GM19351 (cell line): ENCODE measurements at regions not wholly inside any gene's neighbourhood (a gene's known extent, or its start where the extent isn't known, plus 50 kb on each side); places are given as distances from the start of the nearest gene placed in this dataset.

Experiments used
- ATAC-seq: cut with Tn5 transposase; IDR thresholded peaks from one replicate; pipeline ENCODE4 v1.9.1; 2021; ENCODE audit warnings: mild to moderate bottlenecking, moderate library complexity; ENCODE audit not compliant: unreplicated experiment

- ATAC-seq = no peak
Measured at GRCh38 chr6:8733879-8734278, 298.5 kb upstream of the SLC35B3 start.

GRCh38 chr6:8731874-8732273, 296.5 kb upstream of the SLC35B3 start:
- peak; percentile 74 for ATAC-seq

- ATAC-seq = no peak
Measured at GRCh38 chr6:8710668-8711431, 275.5 kb upstream of the SLC35B3 start.

DNA sequence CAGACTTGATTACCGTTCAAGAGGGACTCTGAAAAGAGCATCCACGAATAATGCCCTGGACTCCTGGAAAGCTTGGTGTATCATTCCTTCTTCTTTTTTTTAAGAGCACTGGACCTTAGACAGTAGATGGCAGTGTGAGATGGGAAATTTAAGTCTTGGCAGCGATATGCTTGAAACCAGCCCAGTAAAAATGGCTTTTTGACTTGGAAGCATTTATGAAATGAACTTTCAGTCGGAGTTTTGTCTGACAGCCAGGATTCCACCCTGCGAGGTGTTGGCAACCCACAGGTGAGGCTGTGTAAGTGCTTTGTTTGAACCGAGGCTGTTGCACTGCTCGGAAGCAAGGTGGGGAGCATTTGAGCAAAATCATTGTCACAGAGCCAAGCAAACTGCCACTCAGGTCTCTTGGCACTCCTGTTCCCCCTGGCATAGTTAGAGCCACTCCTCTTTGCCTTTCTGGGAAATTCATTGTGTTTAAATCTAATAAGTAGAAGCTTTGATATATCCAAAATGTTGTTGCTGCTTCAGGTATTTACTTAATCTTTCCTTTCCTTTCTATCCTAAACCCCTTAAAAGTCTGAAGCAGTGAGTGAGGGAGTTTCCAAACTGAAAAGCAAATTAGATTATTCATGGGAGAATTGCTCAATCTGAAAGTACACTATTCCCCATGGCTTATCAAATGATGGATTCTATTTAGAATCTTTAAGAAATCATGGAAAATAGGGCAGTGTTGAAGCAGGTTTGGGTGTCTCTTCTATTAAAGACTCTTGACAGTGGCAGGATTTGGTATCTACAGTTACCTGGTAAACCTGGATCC, 272.8 kb upstream of the SLC35B3 start:
- ATAC-seq = peak; percentile 52

- ATAC-seq = no peak
Measured at GRCh38 chr6:8707369-8707768, 272.0 kb upstream of the SLC35B3 start.

GRCh38 chr6:8705435-8706020, 270.2 kb upstream of the SLC35B3 start:
- no peak for ATAC-seq

- no peak for ATAC-seq
Measured at GRCh38 chr6:8703059-8703458, 267.7 kb upstream of the SLC35B3 start.

DNA sequence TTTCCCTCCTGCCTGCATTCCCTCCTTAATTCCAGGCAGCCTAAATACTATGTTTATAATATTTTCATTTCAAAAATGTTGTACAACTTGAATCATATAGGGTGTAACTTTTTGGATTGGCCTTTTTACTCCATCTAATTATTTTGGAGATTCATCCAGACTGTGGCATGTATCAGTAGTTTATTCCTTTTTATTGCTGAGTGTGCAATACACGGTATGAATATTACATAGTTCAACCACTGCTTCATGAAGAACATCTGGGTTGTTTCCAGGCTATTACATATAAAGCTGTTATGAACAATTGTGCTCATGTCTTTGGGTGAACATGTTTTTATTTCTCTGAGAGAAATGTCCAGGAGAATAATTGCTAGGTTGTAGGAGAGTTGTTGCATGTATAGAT, 253.5 kb upstream of the SLC35B3 start:
- no peak for ATAC-seq

DNA sequence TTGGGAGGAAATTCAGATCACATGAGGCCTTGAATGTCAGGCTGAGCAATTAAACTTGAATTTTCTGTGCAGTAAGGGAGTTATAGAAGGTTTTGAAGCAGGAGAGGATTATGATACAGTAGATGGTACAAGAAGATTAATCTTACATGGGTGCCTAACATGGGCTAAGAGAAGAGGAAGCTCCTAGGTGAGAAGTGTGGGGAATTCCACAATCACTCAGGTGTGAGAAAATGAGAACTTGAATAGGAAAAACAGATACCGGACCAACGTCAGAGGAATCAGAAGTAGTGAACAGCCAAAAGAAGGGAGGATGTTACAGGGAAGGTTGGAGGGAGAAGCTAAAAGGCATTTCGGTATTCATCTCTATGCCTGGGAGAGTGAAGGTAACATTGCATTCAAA, 250.7 kb upstream of the SLC35B3 start:
- no peak for ATAC-seq

- peak; percentile 71 for ATAC-seq
Measured at GRCh38 chr6:8683204-8683603, 247.9 kb upstream of the SLC35B3 start.

DNA sequence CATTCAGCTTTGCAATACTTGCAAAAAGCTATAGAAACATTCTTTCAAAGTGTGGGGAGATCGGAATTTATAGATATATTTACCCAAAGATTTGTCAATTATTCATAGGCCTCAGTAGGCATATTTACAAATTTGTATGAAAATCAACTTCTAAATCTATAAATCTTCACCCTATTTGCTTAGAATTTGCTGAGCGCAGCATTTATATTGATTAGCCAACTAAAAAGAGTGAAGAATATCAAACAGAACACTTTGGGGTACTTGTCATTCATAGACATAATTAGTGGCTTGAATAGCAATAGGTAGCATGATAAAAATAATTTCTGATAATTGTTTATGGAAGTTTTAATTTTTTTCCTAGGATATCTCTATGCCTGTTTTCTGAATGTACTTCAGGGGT, 244.5 kb upstream of the SLC35B3 start:
- no peak for ATAC-seq

- no peak for ATAC-seq
Measured at GRCh38 chr6:8678466-8678865, 243.1 kb upstream of the SLC35B3 start.

GRCh38 chr6:8674126-8674525, 238.8 kb upstream of the SLC35B3 start:
- ATAC-seq = peak; percentile 70

DNA sequence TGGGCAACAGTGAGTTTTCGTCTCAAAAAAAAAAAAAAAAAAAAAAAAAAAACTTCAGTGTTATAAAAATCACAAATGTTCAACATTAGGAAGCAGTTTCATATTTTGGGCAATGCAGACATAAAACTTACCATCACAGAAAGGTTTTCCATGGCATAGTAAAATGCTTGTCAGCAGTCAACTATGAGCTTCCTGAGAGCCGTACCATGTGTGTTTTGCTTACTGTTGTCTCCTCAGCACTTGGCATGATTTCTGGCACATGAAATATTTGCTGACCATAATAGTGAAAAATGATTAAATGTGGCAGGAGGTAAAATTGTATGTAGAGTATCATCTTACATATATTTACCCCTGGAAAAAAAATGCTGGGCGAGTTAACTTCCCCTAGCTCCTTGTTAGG, 237.5 kb upstream of the SLC35B3 start:
- no peak for ATAC-seq

DNA sequence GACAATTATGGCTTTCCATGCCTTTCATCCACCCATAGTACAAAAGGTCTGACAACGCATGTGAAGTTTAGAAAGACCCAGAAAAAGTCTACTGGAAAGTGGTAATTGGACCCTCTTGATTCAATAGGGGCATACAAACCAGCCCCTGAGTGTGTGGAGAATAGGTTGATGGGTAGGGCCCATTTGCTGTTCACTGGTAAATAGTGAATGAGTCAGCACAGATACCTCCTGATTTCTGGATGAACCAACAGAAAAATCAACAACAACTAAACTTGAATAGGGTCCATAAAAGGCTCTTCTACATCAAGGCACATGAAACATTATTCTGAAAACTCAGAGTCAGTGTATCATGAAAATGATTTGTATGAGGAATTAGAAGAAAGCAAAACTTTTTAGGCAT, 235.4 kb upstream of the SLC35B3 start:
- ATAC-seq = no peak

GRCh38 chr6:8664700-8665099, 229.4 kb upstream of the SLC35B3 start:
- no peak for ATAC-seq

DNA sequence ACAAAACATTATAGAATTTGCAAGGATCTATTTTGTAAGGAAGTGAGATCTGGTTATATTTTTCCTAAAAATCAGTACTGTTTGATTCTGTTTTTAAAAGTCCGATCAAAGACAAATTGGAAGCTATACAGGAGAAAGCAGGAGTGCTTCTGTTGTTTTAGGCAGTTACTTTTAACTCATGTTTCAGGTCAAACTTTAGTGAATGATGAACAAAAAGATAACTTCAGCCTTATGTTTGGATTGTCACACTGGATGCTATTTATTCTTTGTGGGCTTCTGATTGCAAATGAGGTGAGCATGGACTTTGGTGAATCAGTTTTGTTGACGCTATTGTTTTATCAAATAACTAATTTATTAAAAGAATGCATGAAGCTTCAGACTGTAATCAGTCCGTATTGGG, 228.7 kb upstream of the SLC35B3 start:
- ATAC-seq = no peak

- no peak for ATAC-seq
Measured at GRCh38 chr6:8659404-8660189, 224.3 kb upstream of the SLC35B3 start.

DNA sequence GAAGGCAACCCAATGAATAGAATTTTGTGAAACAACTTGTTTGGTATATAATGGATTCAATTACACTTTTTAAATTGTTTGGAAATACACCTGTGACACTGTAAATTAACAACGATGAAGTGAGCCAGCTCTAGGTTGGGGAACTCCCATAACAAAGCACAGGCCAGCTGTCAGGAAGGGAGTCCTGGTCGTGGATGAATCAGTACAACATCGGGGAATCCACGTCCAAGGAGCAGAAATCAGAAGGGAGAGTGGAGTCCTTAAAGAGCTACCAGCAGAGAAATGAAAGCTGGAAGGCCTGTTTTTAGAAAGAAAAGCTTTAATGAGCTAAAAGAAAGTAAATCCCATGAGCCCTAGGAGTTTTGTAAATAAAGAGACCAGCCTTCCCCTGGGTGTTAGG, 223.1 kb upstream of the SLC35B3 start:
- no peak for ATAC-seq

GRCh38 chr6:8657522-8657921, 222.2 kb upstream of the SLC35B3 start:
- no peak for ATAC-seq
